GM12872 (cell line): ENCODE measurements at regions not wholly inside any gene's neighbourhood (a gene's known extent, or its start where the extent isn't known, plus 50 kb on each side); places are given as distances from the start of the nearest gene placed in this dataset.

Source experiments
- TF ChIP-seq, protein P1 (sequence below): IDR thresholded peaks from 3 replicates; pipeline ENCODE4 v1.5.1; 2011; ENCODE audit warnings: low read depth, mild to moderate bottlenecking, low read length, moderate library complexity; ENCODE audit not compliant: insufficient read depth

- TF ChIP-seq, protein P1, sequence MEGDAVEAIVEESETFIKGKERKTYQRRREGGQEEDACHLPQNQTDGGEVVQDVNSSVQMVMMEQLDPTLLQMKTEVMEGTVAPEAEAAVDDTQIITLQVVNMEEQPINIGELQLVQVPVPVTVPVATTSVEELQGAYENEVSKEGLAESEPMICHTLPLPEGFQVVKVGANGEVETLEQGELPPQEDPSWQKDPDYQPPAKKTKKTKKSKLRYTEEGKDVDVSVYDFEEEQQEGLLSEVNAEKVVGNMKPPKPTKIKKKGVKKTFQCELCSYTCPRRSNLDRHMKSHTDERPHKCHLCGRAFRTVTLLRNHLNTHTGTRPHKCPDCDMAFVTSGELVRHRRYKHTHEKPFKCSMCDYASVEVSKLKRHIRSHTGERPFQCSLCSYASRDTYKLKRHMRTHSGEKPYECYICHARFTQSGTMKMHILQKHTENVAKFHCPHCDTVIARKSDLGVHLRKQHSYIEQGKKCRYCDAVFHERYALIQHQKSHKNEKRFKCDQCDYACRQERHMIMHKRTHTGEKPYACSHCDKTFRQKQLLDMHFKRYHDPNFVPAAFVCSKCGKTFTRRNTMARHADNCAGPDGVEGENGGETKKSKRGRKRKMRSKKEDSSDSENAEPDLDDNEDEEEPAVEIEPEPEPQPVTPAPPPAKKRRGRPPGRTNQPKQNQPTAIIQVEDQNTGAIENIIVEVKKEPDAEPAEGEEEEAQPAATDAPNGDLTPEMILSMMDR, result no peak
Observed at GRCh38 chr10:78449554-78449953, 415.9 kb downstream of the RPS24 start.

GRCh38 chr10:78450239-78450638 is 416.6 kb downstream of the RPS24 start:
- TF ChIP-seq, protein P1, result no peak

DNA sequence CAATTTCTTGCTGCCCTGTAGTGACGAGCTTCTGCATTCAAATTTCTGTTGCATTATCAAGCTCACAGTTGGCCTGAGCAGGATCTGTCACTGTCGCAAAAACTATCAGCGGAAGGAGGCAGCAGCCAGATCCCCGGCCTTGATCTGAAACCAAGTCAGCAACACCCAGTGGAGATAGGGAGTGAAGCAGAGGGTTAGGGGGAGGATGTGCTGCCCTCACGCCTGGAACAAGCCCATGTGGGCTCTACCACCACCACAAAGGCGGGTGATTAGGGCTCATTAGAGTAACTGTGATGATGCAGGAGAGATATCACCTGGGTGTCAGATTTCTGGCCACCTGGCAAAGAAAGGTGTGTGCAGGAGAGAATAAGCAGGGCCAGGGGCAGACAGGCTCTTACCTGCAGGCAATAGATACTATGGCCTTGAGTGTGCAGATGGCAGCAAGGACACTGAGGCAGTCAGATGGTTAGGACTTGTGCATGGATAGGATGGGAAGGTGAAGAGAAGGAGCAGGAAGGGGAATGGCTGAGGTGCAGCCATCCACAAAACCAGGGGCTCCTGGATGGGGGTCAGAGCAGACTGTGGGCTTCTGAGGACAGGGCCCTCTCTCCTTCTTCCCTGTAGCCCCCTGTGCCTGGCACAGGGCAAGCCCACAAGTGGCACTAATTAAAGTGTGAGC is 417.3 kb downstream of the RPS24 start:
- TF ChIP-seq, protein P1, result no peak

DNA sequence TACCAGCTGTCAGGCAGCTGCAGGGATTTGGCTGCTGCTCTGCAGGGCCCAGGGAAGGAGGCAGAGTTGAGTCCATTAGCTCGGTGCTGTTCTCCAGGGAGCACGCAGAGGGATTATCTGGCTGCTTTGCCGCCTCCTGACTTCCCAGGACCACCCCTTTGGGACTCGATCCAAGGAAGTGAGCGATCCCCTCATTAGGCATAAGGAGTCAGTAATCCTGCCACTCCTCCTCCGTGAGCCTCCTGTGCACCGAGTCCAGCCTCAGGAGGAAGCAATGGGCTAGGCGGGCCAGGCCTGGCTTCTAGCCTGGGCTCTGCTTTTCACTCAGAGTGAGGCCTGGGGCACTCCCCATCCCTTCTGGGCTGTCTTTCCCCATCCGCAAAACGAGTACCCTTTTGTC is 417.9 kb downstream of the RPS24 start:
- TF ChIP-seq, protein P1, result no peak

GRCh38 chr10:78454123-78454645 is 420.5 kb downstream of the RPS24 start:
- TF ChIP-seq, protein P1, result no peak

DNA sequence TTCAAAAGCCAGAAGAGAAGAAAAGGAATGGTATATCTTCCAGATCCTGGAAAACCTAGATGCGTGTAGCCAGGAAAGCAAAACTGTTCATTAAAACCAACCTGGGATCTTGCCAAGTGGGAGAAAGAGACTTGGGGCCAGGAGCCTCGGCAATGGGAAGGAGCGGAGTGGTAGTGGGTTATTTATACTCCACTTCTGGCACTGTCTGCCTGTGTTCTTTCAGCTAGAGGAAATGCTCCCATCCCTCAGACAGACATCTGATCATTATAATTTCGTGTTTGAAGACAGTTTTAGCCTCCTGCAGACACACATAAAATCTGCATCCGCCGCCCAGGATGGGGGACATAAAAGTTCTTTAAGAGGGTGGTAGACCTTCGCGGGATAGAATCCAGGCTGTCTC is 421.6 kb downstream of the RPS24 start:
- TF ChIP-seq, protein P1, result no peak

GRCh38 chr10:78455811-78456210 is 422.1 kb downstream of the RPS24 start:
- TF ChIP-seq, protein P1, result no peak
